IMR-90 (cell line): ENCODE measurements at regions not wholly inside any gene's neighbourhood (a gene's known extent, or its start where the extent isn't known, plus 50 kb on each side); places are given as distances from the start of the nearest gene placed in this dataset.

Source experiments
- ATAC-seq: fragments of 200-7000 bp; cut with Tn5 transposase; 2 replicates; pipeline ENCODE4 v1.9.1; 2020; ENCODE audit warnings: low read depth, mild to moderate bottlenecking, moderate library complexity
- BruUV-seq: library from RNA; stranded (reverse); fragments of 400-500 nt; replicated peaks from 2 replicates; lab custom pipeline; 2021; lab: Mats Ljungman, UMichigan
- CTCF ChIA-PET: fragments of 300-600 bp; formaldehyde crosslinking; extraction: SDS; loops from one replicate; lab custom pipeline; 2021; ENCODE audit warnings: antibody characterized with exemption; lab: Yijun Ruan, JAX
- POLR2A ChIA-PET: fragments of 300-600 bp; sonication (Branson Sonifier 250); formaldehyde crosslinking; loops from one replicate; lab custom pipeline; 2022; ENCODE audit warnings: antibody characterized with exemption; ENCODE audit not compliant: unreplicated experiment; lab: Charles Lee
- DNase-seq: peaks from one replicate; pipeline ENCODE4 v3.0.0; 2013
- H2AFZ ChIP-seq: replicated peaks from 2 replicates; pipeline ENCODE3; 2013; ENCODE audit warnings: low read length, mild to moderate bottlenecking; ENCODE audit not compliant: poor library complexity
- H2AK5ac ChIP-seq: 2 replicates; pipeline ENCODE4 v1.6.1; 2013; ENCODE audit warnings: low read depth, low read length, inconsistent platforms
- H2AK9ac ChIP-seq: replicated peaks from 2 replicates; pipeline ENCODE3; 2013; ENCODE audit warnings: mild to moderate bottlenecking, low read depth, low read length, moderate library complexity; ENCODE audit not compliant: poor library complexity
- H2BK120ac ChIP-seq: 2 replicates; pipeline ENCODE4 v1.6.1; 2013; ENCODE audit warnings: low read depth, low read length, inconsistent platforms
- H2BK15ac ChIP-seq: 3 replicates; pipeline ENCODE4 v1.6.1; 2013; ENCODE audit warnings: low read depth, low read length, inconsistent platforms
- H2BK20ac ChIP-seq: 2 replicates; pipeline ENCODE4 v1.6.1; 2013; ENCODE audit warnings: low read depth, mild to moderate bottlenecking, inconsistent platforms, low read length, moderate library complexity
- H2BK5ac ChIP-seq: 2 replicates; pipeline ENCODE4 v1.6.1; 2013; ENCODE audit warnings: mild to moderate bottlenecking, low read depth, low read length, inconsistent platforms; ENCODE audit not compliant: poor library complexity, severe bottlenecking
- H3K14ac ChIP-seq: replicated peaks from 2 replicates; pipeline ENCODE4 v1.6.1; 2013; ENCODE audit warnings: low read depth, low read length, inconsistent platforms
- H3K18ac ChIP-seq: 2 replicates; pipeline ENCODE4 v1.6.1; 2013; ENCODE audit warnings: low read depth, low read length, control low read depth
- H3K23ac ChIP-seq: 2 replicates; pipeline ENCODE4 v1.6.1; 2013; ENCODE audit warnings: low read depth, low read length, inconsistent platforms
- H3K27ac ChIP-seq: 2 replicates; pipeline ENCODE4 v1.5.1; 2013; ENCODE audit warnings: mild to moderate bottlenecking, control low read depth, low read length; ENCODE audit not compliant: insufficient read depth
- H3K27me3 ChIP-seq: 2 replicates; pipeline ENCODE4 v1.6.1; 2013; ENCODE audit warnings: low read length; ENCODE audit not compliant: control insufficient read depth, insufficient read depth
- H3K36me3 ChIP-seq: 2 replicates; pipeline ENCODE4 v1.6.1; 2013; ENCODE audit warnings: low read length, mixed read lengths; ENCODE audit not compliant: control insufficient read depth, insufficient read depth
- H3K4ac ChIP-seq: 2 replicates; pipeline ENCODE4 v1.6.1; 2013; ENCODE audit warnings: low read depth, low read length, inconsistent platforms
- H3K4me1 ChIP-seq: 2 replicates; pipeline ENCODE4 v1.6.1; 2013; ENCODE audit warnings: low read length, mixed read lengths; ENCODE audit not compliant: control insufficient read depth, insufficient read depth
- H3K4me2 ChIP-seq: 2 replicates; pipeline ENCODE4 v1.6.1; 2013; ENCODE audit warnings: low read depth, mild to moderate bottlenecking, control low read depth, low read length, moderate library complexity
- H3K4me3 ChIP-seq: 2 replicates; pipeline ENCODE4 v1.5.1; 2013; ENCODE audit warnings: low read depth, mild to moderate bottlenecking, control low read depth, low read length, moderate library complexity; ENCODE audit not compliant: insufficient read depth
- H3K56ac ChIP-seq: 2 replicates; pipeline ENCODE4 v1.6.1; 2013; ENCODE audit warnings: low read length, inconsistent platforms; ENCODE audit not compliant: insufficient read depth; ENCODE audit errors: extremely low read depth
- H3K79me1 ChIP-seq, 2 experiments: 2 replicates each; pipeline ENCODE4 v1.6.1; 2013; ENCODE audit warnings: low read length in 2 of 2, inconsistent platforms in 1 of 2, low read depth in 1 of 2
- H3K9ac ChIP-seq: 2 replicates; pipeline ENCODE4 v1.6.1; 2013; ENCODE audit warnings: low read depth, low read length, control low read depth
- H3K9me1 ChIP-seq: 2 replicates; pipeline ENCODE4 v1.6.1; 2013; ENCODE audit warnings: low read length, inconsistent platforms; ENCODE audit not compliant: insufficient read depth
- H3K9me3 ChIP-seq: 2 replicates; pipeline ENCODE4 v1.6.1; 2013; ENCODE audit warnings: low read length; ENCODE audit not compliant: control insufficient read depth, insufficient read depth
- H4K20me1 ChIP-seq: 2 replicates; pipeline ENCODE4 v1.6.1; 2013; ENCODE audit warnings: low read length, inconsistent platforms; ENCODE audit not compliant: insufficient read depth
- H4K5ac ChIP-seq: 2 replicates; pipeline ENCODE4 v1.6.1; 2013; ENCODE audit warnings: mild to moderate bottlenecking, low read depth, low read length, control low read depth
- H4K8ac ChIP-seq, 2 experiments: 2 replicates each; pipeline ENCODE4 v1.6.1; 2013; ENCODE audit warnings: low read depth in 2 of 2, low read length in 2 of 2, control low read depth in 1 of 2, inconsistent platforms in 1 of 2
- H4K91ac ChIP-seq: 2 replicates; pipeline ENCODE4 v1.6.1; 2013; ENCODE audit warnings: low read depth, low read length, inconsistent platforms; ENCODE audit not compliant: insufficient read depth
- MAFK ChIP-seq: IDR thresholded peaks from 2 replicates; pipeline ENCODE4 v1.6.1; 2012; ENCODE audit warnings: low read depth, low read length, improper control_type of control experiment
- MAZ ChIP-seq: IDR thresholded peaks from 2 replicates; pipeline ENCODE4 v1.6.1; 2012; ENCODE audit warnings: low read depth, mild to moderate bottlenecking, low read length, improper control_type of control experiment, moderate library complexity, borderline replicate concordance
- WGBS, 2 experiments: methylation state at CpG; one replicate each; pipeline versions ENCODE4 v1.1.5 to v1.1.7; 2013; ENCODE audit warnings: missing lambda C conversion rate in 2 of 2; ENCODE audit not compliant: insufficient read length in 1 of 2; ENCODE audit errors: extremely low coverage in 2 of 2; 5-methylcytosine and 5-hydroxymethylcytosine counted together
- dilution Hi-C: fragments of 300-500 bp; cut with HindIII; formaldehyde crosslinking; loops from one replicate; pipeline ENCODE4 v1.14.3; 2018; ENCODE audit warnings: low sequenced_read_pairs; ENCODE audit not compliant: unreplicated experiment
- in situ Hi-C: fragments of 300-500 bp; cut with MboI; formaldehyde crosslinking; loops from 3 replicates; pipeline ENCODE4 v1.14.3; 2019; ENCODE audit warnings: low sequenced_read_pairs, inconsistent platforms, mixed read lengths
- intact Hi-C: fragments of 100-400 bp; cut with micrococcal nuclease; formaldehyde crosslinking; loops from 2 replicates; pipeline ENCODE4 v1.10.0; 2022
- TF ChIP-seq, protein P1 (sequence below): conservative IDR thresholded peaks from 2 replicates; pipeline ENCODE4 v1.5.1; 2012; ENCODE audit warnings: mild to moderate bottlenecking, low read depth, low read length, improper control_type of control experiment
- TF ChIP-seq, protein P2 (sequence below): fragments of 150-350 bp; IDR thresholded peaks from 2 replicates; pipeline ENCODE4 v1.6.1; 2016; ENCODE audit warnings: low read depth, mild to moderate bottlenecking, low read length, moderate library complexity, borderline replicate concordance

DNA sequence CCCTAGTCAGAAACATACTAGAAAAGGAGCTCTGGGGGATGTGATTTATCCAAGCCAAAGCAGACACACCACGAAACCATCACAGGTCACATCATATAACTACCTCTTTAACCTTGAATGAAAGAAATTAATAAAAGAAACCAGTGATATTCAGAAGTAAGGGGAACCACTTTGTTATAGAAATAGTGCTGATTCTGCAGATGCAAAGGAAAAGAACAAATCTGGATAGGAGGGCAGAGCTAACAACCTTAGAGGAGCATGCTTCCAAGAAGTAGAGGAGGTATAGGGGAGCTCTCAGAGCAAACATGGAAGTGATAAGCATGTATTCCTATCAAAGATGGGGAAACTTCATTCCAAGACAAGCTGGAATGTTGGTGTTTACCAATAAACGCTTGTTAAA, 117.0 kb upstream of the MDM1 start:
- H3K14ac ChIP-seq = no peak overlapping the region
- H3K36me3 ChIP-seq = no peaks in the 10 kb centered on the region
- H3K4me3 ChIP-seq = no peak overlapping the region
- peaks cover 6% of the 10 kb centered on the region for H3K4me1 ChIP-seq
- BruUV-seq = no TSS peak
- no peaks in the 10 kb centered on the region for H4K20me1 ChIP-seq
- H4K5ac ChIP-seq = no peak overlapping the region
- TF ChIP-seq MAZ (no peak), MAFK (peak; percentile 32; the same call in 1 of the 2 replicates)
- TF ChIP-seq, protein P1, sequence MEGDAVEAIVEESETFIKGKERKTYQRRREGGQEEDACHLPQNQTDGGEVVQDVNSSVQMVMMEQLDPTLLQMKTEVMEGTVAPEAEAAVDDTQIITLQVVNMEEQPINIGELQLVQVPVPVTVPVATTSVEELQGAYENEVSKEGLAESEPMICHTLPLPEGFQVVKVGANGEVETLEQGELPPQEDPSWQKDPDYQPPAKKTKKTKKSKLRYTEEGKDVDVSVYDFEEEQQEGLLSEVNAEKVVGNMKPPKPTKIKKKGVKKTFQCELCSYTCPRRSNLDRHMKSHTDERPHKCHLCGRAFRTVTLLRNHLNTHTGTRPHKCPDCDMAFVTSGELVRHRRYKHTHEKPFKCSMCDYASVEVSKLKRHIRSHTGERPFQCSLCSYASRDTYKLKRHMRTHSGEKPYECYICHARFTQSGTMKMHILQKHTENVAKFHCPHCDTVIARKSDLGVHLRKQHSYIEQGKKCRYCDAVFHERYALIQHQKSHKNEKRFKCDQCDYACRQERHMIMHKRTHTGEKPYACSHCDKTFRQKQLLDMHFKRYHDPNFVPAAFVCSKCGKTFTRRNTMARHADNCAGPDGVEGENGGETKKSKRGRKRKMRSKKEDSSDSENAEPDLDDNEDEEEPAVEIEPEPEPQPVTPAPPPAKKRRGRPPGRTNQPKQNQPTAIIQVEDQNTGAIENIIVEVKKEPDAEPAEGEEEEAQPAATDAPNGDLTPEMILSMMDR = no peak
- TF ChIP-seq, protein P2, sequence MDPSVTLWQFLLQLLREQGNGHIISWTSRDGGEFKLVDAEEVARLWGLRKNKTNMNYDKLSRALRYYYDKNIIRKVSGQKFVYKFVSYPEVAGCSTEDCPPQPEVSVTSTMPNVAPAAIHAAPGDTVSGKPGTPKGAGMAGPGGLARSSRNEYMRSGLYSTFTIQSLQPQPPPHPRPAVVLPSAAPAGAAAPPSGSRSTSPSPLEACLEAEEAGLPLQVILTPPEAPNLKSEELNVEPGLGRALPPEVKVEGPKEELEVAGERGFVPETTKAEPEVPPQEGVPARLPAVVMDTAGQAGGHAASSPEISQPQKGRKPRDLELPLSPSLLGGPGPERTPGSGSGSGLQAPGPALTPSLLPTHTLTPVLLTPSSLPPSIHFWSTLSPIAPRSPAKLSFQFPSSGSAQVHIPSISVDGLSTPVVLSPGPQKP = no peak
- no peak overlapping the region for H3K56ac ChIP-seq
- no peak overlapping the region for H2BK5ac ChIP-seq
- H3K27ac ChIP-seq = no peak overlapping the region
- ATAC-seq = no peak
- H2BK15ac ChIP-seq = no peak overlapping the region
- 100% methylated on average over 1 of the region's 2 CpGs; no CpG with 5 or more reads in 1 of the 2 experiments for WGBS, 2 experiments
- dilution Hi-C loops (no loop called here), intact Hi-C loops (no loop called here), in situ Hi-C loops (no loop called here)
- ChIA-PET CTCF (no interaction called here), POLR2A (no interaction called here)
- no peaks in the 10 kb centered on the region for H3K9me1 ChIP-seq
- no peak overlapping the region for H2BK120ac ChIP-seq
- no peak overlapping the region for H2BK20ac ChIP-seq
- H3K9ac ChIP-seq = no peak overlapping the region
- no peak overlapping the region for H3K4me2 ChIP-seq
- no peak overlapping the region for H2AK9ac ChIP-seq
- no peaks in the 10 kb centered on the region for H3K27me3 ChIP-seq
- DNase-seq = no peak
- no peak overlapping the region for H4K91ac ChIP-seq
- H2AFZ ChIP-seq = no peak overlapping the region
- no peaks in the 10 kb centered on the region for H3K9me3 ChIP-seq
- no peak overlapping the region for H3K23ac ChIP-seq
- H3K18ac ChIP-seq = no peak overlapping the region
- no peak overlapping the region for H3K4ac ChIP-seq
- H2AK5ac ChIP-seq = no peak overlapping the region
- H3K79me1 ChIP-seq = no peaks in the 10 kb centered on the region
- H4K8ac ChIP-seq = no peak overlapping the region
